Fibroblast of villous mesenchyme (primary cell): ENCODE measurements at regions not wholly inside any gene's neighbourhood (a gene's known extent, or its start where the extent isn't known, plus 50 kb on each side); places are given as distances from the start of the nearest gene placed in this dataset.

ENCODE experiments used
- DNase-seq: peaks from one replicate; pipeline ENCODE4 v3.0.0-alpha.2; 2010; ENCODE audit warnings: low read depth
- H3K4me3 ChIP-seq: 2 replicates; pipeline ENCODE4 v1.5.1; 2011; ENCODE audit warnings: low read depth, mild to moderate bottlenecking, low read length
- CTCF ChIP-seq: IDR thresholded peaks from 2 replicates; pipeline ENCODE4 v1.5.1; 2012; ENCODE audit warnings: low read depth, mild to moderate bottlenecking, low read length; ENCODE audit not compliant: insufficient read depth

GRCh38 chr7:24063721-24064120 lies 220.3 kb upstream of the NPY start:
- no peak for DNase-seq
- H3K4me3 ChIP-seq, result no peak overlapping the region
- TF ChIP-seq CTCF, result no peak

GRCh38 chr7:24069751-24070150 lies 214.2 kb upstream of the NPY start:
- TF ChIP-seq CTCF, result no peak
- DNase-seq, result no peak
- no peak overlapping the region for H3K4me3 ChIP-seq

- TF ChIP-seq CTCF, result no peak
- DNase-seq, result no peak
- no peak overlapping the region for H3K4me3 ChIP-seq
These were observed 210.2 kb upstream of the NPY start for GRCh38 chr7:24073651-24074420.

GRCh38 chr7:24075426-24075810 lies 208.6 kb upstream of the NPY start:
- no peak for TF ChIP-seq CTCF
- peak; percentile 4 for DNase-seq
- no peak overlapping the region for H3K4me3 ChIP-seq

GRCh38 chr7:24082826-24083225 lies 201.2 kb upstream of the NPY start:
- no peak for TF ChIP-seq CTCF
- DNase-seq, result no peak
- no peak overlapping the region for H3K4me3 ChIP-seq

GRCh38 chr7:24102988-24103387 lies 181.0 kb upstream of the NPY start:
- TF ChIP-seq CTCF, result no peak

GRCh38 chr7:24108906-24109376 lies 175.0 kb upstream of the NPY start:
- H3K4me3 ChIP-seq, result no peak overlapping the region
- no peak for TF ChIP-seq CTCF
- DNase-seq, result no peak

More at GRCh38 chr7:24102988-24103387, 181.0 kb upstream of the NPY start:
- no peak overlapping the region for H3K4me3 ChIP-seq
- no peak for DNase-seq
